Islet precursor cell (in vitro differentiated cells): ENCODE measurements at regions not wholly inside any gene's neighbourhood (a gene's known extent, or its start where the extent isn't known, plus 50 kb on each side); places are given as distances from the start of the nearest gene placed in this dataset.
A peak's percentile ranks its signal among the peaks of the same experiment; 100 is the strongest.

ENCODE experiments used
- DNase-seq: peaks from one replicate; pipeline ENCODE4 v3.0.0-alpha.2; 2018

DNA sequence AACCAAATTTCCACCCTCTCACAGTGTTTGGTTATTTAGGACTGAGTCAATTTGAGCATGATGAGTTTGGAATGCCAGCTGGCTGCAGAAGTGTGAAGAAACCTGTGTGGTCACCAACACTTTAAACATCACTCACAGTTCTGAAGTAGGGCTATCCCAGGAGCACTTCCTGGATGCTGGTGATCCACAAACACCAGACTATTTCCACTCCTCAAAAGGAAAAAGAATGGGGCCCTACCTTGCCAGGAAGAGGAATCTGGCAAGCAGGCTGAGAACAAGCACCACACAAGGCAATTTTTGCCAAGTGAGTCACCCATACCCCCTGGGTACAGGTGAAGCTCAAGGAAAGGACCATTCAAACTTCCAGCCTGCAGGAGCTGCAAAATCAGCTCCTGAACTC is 294.2 kb upstream of the PTGER4 start:
- peak; percentile 91 for DNase-seq

DNA sequence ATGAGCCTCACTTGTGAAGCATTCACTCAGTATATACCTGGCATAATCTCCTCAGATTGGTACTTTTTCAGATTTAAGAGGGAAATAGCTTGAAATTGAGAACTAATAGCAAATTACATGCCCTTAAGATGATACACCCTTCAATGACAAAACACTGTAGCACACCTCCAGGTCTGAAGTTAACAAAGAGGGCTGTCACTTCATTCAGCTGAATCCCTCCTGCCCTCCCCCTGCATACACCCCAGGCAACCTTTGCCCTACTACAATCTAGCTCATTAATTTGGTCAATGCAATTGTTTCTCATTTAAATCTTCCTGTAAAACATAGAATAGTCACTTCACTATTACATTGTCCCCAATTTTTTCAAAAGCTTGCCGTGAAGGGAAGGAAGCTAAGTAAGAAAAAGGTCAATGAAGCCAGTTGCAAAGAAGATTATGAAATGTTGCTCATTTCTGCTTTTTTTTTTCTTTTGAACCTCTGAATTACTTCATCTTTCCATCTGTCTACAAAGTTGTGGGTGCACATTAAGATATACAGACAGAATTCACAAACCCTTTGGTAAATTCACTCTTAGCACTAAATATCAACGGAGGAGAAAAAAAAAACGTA is 294.8 kb upstream of the PTGER4 start:
- no peak for DNase-seq

DNA sequence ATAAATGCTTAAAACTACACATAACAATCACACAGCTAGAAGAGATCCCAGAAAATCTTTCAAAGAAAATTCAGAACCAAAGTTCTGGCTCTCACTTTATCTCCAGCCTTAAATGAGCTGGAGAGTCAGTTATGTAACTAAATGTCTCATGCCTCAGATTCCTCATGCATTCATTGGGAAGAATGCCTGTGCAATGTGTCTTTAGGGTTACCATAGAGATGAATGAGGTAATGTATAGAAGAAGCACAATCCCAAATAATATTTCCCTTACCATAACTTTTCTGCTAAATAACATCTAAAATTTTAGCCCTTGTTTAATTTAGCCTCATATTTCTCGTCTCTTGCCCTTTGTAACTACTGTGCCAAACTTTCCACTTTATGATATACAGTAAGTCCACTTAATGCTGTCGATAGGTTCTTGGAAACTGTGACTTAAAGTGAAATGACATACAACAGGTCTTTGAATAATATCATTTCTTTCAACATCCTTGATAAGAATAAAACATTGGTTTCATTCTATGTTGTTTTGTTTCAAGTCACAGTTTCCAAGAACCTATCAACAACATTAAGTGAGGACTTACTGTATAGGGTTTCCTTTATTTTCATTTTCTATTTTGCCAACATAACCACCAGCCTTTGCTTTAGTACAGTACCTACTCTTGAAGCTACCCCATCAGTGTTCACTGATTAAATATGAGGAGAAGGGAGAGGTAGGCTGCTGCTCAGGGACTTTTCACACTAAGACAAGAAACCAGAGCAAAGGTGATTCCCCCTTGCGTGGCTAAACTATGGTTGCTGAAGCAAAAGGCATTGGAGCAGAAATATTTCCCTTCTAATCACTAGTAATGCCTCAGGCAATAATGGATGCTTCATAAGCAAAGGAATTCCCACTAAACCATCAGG is 295.7 kb upstream of the PTGER4 start:
- DNase-seq, result no peak

DNA sequence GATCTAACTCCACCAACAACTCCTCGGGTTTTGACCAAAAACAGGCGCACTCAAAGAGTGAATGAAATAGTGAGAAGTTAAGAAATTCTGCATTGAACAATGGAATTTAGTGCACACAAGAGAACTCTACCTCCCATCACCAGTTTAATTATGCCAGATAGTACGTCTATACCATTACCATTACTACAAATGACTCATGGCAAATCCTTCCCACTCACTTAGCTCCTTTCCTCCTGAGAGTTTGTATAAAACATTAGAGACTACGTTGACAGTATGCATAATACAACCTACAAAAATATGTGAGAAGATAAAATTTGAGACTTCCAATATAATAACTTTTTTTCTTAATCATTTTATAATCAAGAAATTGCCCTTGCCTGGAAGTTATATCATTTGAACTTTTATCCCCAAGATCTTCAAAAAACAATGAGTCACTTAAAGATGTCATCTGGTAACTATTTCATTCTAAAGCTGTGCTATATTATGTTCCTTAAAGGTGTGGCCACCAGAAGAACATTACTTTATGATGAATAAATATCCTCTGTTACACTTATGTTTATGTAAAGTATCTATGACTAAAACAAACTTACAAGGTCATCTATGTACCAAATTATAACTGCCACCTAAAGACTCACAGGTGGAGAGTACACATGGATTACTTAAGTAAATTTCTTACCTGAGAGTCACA is 297.9 kb upstream of the PTGER4 start:
- no peak for DNase-seq

DNA sequence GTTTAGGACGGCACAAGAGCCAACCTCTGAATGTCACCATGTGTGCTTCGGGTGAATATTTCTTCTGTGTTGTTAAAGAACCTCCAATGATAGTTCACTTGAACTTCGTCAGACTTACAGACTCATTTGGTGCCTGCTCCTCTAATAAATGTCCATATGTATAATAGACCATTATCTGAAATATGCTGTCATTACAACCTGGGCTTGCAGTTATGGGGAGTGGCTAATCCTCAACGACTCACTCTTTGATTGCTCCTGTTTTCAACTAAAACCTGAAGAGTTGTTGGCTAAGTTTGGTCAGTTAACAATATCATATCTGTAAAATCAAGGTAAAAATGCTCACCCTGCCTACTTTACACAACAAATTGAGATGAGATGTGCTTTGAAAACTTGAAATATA is 298.7 kb upstream of the PTGER4 start:
- no peak for DNase-seq

DNA sequence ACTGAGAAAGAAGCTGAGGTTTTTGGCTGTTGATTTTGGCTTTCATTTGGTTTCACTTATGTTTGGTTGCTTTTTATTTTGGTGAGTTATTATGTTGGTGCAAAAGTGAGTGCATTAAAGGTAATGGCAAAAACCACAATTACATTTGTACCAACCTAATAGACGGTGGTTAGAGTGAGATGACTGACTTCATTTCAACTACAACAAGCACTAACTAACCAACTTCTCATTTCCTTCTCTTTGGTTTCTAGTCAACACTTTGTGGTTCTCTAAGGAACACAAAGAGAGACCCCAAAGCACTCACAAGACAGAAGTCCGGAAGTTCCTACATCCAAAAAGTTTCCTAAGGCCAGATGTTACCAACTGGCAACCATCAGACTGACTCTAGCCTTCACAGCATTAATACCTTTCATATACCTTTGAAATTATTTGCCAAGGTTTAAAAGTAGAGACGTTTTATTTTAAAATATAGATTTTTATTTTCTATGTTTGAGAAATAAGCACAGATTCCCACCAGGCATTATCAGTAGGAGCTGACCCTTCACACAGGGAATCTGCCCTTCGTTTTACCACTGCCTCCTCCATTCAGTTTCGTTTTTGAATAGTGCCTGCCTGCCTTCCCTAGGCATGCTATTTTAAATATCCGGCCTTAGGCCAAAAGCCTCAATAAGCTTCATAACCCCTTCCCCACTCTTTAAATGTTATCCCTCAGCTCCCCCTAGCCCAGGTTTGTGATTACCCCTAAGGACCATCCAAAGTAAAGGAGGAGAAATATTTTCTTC is 301.1 kb upstream of the PTGER4 start:
- DNase-seq, result no peak

DNA sequence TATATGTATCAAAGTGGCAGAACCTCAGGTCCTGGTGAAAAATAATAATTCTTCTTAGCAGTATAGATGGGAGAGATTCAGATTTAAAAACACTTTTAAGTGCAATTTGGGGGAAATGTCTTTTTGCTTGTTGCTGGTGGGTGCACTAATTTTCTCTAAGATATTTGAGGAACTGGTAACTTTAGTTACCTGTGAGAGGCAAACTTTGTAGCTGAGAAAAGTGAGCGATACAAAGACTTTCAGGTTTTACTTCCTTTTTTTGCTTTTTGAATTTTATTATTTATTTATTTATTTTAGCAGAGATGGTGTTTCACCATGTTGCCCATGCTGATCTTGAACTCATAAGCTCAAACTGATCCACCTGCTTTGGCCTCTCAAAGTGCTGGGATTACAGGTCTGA is 303.1 kb upstream of the PTGER4 start:
- DNase-seq, result no peak

DNA sequence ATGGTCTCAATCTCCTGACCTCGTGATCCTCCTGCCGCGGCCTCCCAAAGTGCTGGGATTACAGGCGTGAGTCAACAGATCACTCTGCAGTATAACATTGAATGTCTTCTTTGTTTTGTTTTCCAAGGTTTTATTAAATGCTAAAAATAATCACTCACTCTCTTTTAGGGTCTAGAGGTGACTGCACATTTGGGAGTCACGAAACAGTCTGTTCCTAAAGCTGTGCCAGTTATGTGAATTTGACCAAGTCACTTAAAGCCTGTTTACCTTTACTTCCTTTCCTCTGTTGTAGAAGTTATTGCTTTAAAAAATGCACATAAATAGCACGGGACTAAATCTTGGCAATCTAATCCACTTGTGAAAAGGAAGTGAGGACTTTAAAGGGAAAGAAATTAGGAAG is 304.9 kb upstream of the PTGER4 start:
- DNase-seq, result no peak

DNA sequence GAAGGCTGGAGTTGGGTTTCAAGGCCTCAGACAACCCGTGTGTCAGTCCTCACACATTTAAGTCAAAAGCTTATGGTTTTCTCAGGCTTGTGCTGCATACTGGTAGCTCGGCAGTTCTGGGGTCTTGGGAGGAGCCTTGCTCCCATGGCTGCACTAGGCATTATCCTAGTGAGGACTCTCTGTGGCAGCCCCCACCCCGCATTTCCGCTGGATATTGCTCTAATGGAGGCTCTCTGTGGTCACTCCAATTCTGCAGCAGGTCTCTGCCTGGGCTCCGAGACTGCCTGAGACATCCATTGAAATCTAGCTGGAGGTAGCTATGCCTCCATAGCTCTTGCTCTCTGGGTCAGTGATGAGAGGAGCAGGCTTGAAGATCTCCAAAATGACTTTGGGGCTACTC is 311.5 kb upstream of the PTGER4 start:
- no peak for DNase-seq

DNA sequence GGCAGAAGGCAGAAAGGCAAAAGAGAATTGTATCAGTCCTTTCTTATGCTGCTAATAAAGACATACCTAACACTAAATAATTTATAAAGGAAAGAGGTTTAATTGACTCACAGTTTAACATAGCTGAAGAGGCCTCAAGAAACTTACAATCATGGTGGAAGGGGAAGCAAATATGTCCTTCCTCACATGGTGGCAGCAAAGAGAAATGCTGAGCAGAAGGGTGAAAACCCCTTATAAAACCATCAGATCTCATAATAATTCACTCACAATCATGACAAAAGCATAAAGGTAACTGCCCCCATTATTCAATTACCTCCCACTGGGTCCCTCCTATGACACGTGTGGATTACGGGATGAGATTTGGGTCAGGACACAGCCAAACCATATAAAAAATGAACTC is 312.5 kb upstream of the PTGER4 start:
- DNase-seq, result no peak

DNA sequence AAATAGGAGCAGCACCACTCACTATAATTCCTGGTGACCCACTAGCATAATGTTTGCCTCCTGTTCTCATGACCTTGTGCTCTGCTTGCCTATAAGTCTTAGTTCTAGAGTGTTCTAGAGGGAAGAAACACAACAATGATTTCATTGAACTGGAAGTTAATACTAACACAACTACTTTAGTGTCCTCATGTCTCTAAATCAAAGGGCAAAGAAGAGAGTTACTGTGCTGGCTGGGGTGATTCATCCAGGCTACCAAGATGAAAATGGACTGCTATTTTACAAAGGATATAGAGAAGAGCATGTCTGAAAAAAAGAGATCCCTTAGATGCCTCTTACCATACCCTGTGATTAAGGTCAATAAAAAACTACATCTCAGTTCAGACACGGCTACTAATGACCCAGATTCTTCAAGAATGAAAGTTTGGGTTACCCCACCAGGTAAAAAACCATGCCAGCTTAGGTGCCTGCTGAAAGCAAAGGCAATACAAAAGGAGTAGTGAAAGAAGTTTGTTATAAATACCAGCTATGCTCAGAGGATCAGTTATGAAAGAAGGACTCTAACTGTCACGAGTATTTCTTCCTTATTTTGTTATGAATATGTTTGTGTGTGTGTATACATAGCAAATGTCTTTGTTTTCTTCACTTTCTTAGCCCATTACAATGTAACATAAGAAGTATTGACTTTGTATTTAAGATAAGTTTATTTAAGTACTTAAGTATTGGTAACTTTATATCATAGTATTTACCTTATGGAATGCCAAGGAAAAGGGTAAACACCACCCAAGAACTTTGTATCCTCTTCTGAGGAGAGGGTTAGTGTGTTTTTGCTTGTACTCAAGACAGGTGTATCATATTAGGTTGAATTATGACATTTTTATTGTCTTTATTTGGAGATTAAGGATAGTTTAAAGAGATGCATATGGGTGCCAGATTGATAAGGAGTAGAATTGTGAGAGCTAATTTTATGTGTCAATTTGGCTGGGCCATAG is 314.1 kb upstream of the PTGER4 start:
- DNase-seq, result no peak

DNA sequence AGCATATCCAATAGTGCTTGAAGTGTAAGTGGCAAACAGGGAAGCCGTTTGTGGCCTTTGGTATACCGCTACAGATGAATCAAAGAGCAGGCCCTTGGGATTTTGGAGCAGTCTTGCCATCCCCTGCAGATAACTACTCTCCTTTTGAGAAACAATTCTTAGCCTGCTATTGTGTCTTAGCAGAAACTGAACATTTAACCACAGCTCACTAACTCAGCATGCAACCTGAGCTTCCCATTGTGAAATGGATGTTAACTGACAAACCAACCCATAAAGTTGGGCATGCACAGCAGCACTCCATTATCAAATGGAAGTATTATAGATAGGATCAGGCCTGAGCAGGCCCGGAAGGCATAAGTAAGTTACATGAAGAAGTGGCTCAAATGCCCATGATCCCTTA is 315.3 kb upstream of the PTGER4 start:
- DNase-seq, result no peak

DNA sequence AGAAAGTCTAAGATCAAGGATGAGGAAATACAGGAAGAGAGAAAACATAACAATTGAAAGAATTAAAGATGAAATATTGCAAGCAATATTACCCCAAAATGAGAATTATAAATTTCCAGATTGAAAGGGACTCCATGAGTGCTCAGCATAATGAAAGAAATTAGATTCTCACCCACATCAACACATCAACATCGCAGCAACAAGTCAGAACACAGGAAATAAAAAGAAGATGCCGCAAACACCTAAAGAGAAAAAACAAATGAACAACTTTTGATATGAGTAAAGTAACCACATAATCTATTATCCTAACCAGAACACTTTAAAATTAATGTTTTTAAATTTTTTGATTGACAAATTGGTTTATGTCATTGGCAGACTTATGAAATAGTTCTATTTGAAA is 318.3 kb upstream of the PTGER4 start:
- no peak for DNase-seq

DNA sequence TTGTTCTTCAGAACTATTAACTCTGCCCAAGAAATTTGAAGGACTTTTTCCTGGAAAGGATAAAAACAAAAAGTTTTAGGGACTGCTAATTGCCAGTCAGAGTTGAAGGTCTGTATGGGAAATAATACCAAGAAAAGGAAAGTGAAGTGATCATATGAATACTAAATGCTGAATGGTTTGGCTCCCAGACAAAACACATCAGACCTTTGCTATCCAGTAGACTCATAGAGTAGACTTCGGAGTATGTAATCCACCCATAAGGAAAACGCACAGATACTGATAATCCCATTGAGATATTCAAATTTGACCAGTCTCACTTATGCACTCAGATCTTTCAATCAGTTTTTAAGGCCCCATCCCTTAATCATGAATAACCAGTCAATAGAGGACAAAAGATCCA is 319.0 kb upstream of the PTGER4 start:
- no peak for DNase-seq

DNA sequence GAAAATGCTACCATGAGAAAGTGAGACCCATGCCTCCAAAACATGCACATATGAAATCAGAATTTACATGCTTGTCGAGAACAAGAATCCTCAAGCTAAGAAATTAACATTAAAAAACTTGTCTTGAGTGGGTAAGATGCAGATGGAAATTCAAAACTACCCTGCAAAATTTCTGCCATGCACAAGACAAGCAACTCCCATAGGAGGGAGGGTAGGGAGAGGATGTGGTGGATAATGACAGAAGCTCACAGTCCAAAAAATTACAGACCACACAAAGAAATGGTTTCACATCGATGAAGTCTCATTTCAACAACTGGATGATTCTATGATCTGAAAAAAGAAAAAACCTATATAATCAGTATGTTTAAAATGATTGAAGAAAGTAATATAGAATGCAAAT is 319.9 kb upstream of the PTGER4 start:
- DNase-seq, result no peak

DNA sequence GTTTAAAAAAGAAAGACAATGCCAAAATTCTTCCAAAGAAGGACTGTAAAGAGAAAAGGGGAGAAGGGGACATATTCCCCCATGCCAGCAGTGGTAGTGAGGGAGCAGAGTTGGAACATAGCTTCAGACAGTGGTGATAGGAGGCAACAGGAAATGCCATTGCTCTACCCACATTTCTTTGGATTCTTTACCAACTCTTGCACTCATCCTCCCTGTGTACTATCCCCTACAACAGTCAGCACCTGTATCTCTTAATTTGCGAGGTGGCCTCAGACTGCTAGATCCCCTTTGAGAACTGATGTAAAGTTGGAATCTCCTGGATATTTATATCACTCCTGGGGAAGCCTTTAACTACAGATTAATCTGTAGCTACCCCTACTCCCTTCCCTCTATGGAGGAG is 320.6 kb upstream of the PTGER4 start:
- DNase-seq, result no peak

DNA sequence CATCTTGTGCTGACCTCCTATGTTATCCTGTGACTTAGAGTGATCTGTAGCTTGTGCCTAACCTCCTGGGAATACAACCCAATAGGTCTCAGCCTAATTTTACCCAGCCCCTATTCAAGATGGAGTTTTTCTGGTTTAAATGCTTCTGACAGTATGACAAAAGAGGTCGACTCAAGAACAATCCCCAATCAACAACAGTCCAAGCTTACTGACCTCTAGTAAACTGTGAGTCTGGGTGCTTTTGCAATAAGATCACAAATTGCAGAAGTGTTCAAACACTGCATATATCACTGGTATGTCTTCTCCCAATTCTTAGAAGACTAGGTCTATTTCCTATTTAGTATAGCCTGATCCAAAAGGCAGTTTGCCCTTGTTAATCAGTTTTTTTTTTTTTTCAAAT is 323.5 kb upstream of the PTGER4 start:
- no peak for DNase-seq

DNA sequence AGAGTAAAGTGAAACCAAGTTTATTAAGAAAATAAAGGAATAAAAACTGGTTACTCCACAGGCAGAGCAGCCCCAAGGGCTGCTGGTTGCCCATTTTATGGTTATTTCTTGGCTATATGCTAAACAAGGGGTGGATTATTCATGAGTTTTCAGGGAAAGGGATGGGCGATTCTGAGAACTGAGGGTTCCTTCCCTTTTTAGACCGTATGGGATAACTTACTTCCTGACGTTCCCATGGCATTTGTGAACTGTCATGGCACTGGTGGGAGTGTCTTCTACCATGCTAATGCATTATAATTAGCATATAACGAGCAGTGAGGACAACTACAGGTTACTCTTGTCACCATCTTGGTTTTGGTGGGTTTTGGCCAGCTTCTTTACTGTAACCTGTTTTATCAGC is 323.9 kb upstream of the PTGER4 start:
- DNase-seq, result no peak

DNA sequence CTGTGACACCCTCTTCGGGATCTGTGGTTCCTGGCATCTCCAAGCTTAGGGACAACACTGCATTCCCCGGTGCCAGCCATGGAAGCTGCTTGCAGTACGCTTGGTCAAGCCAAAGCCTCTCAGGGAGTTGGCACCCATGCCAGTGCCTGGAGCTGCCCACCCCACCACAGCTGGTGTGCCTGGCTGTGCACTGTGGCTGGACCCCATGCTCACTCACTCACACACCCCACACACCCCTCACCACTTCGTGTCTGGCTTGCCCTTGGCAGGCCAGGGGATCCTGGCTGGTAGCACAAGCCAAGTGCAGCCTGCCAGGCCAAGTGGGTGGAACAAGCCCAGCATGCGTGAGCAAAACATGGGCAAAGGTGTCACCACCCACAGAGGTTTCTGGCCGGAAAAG is 324.5 kb upstream of the PTGER4 start:
- no peak for DNase-seq

DNA sequence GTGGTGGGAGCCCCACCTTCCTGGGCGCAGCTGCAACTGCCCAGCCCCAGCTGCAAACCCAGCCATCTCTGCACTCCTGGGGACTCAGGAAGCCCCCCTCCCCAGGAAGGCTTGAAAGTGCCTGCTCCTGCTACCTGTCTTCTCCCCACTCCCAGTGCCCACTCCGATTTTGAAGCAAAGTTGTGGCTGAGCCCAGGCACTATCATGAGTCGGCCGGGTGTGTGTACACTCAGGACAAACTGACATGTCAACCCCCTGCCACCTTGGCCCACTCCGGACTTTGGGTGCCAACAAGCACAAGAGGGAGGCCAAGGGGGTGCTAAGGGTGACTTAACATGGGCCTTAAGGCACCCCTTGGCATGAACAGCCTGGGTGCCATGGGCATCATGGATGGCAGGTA is 325.5 kb upstream of the PTGER4 start:
- DNase-seq, result no peak

DNA sequence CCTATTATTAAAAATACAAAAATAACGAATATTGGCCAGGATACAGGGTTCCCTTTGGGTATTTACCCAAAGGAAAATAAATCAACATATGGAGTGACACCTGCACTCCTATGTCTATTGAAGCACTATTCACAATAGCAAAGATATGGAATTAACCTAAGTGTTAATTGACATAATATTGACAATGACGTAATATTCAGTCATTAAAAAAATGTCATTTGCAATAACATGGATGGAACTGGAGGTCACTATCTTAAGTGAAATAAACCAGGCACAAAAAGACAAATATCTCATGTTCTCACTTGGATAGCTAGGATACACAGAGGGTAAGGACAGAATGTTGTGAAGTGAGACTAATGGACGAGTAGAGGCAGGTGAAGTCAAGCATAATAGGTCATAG is 326.3 kb upstream of the PTGER4 start:
- DNase-seq, result no peak
